ENCODE measurements at regions not wholly inside any gene's neighbourhood (a gene's known extent, or its start where the extent isn't known, plus 50 kb on each side); places are given as distances from the start of the nearest gene placed in this dataset.
"Not testable (repeated sequence)": the region's sequence is repeated elsewhere in the genome, so short reads cannot be mapped to it uniquely, and the experiment has no call there.

- Histone ChIP-seq H3K9me3 (ENCODE audit: control insufficient read depth, insufficient read depth, low read length) (no peaks in the 10 kb centered on the region), H3K4me3 (ENCODE audit: low read depth, low read length) (no peak overlapping the region), H3K9ac (ENCODE audit: low read depth, low read length) (no peak overlapping the region), H3K36me3 (ENCODE audit: control insufficient read depth, insufficient read depth, low read length) (no peaks in the 10 kb centered on the region), H3K4me1 (ENCODE audit: control insufficient read depth, insufficient read depth, low read length) (peaks cover 5% of the 10 kb centered on the region), H3K27me3 (ENCODE audit: control insufficient read depth, insufficient read depth, low read length) (no peaks in the 10 kb centered on the region)
These were observed 559.3 kb downstream of the RAB28 start for GRCh38 chr4:12924728-12925320.

- Histone ChIP-seq H3K27me3 (ENCODE audit: control insufficient read depth, insufficient read depth, low read length) (no peaks in the 10 kb centered on the region), H3K4me1 (ENCODE audit: control insufficient read depth, insufficient read depth, low read length) (peaks cover 5% of the 10 kb centered on the region), H3K9ac (ENCODE audit: low read depth, low read length) (no peak overlapping the region), H3K36me3 (ENCODE audit: control insufficient read depth, insufficient read depth, low read length) (no peaks in the 10 kb centered on the region), H3K4me3 (ENCODE audit: low read depth, low read length) (no peak overlapping the region), H3K9me3 (ENCODE audit: control insufficient read depth, insufficient read depth, low read length) (no peaks in the 10 kb centered on the region)
These were observed 559.9 kb downstream of the RAB28 start for GRCh38 chr4:12924253-12924652.

GRCh38 chr4:12912896-12913418 is 571.2 kb downstream of the RAB28 start:
- H3K4me3 ChIP-seq (ENCODE audit: low read depth, low read length) = no peak overlapping the region
- H3K27me3 ChIP-seq (ENCODE audit: control insufficient read depth, insufficient read depth, low read length) = no peaks in the 10 kb centered on the region
- H3K9me3 ChIP-seq (ENCODE audit: control insufficient read depth, insufficient read depth, low read length) = no peaks in the 10 kb centered on the region
- no peak overlapping the region for H3K9ac ChIP-seq (ENCODE audit: low read depth, low read length)
- H3K4me1 ChIP-seq (ENCODE audit: control insufficient read depth, insufficient read depth, low read length) = no peaks in the 10 kb centered on the region
- no peaks in the 10 kb centered on the region for H3K36me3 ChIP-seq (ENCODE audit: control insufficient read depth, insufficient read depth, low read length)

GRCh38 chr4:12911750-12912358 is 572.3 kb downstream of the RAB28 start:
- no peaks in the 10 kb centered on the region for H3K36me3 ChIP-seq (ENCODE audit: control insufficient read depth, insufficient read depth, low read length)
- no peaks in the 10 kb centered on the region for H3K27me3 ChIP-seq (ENCODE audit: control insufficient read depth, insufficient read depth, low read length)
- H3K4me1 ChIP-seq (ENCODE audit: control insufficient read depth, insufficient read depth, low read length) = no peaks in the 10 kb centered on the region
- no peak overlapping the region for H3K4me3 ChIP-seq (ENCODE audit: low read depth, low read length)
- no peaks in the 10 kb centered on the region for H3K9me3 ChIP-seq (ENCODE audit: control insufficient read depth, insufficient read depth, low read length)
- H3K9ac ChIP-seq (ENCODE audit: low read depth, low read length) = no peak overlapping the region

- H3K4me1 ChIP-seq (ENCODE audit: control insufficient read depth, insufficient read depth, low read length); H3K9me3 ChIP-seq (ENCODE audit: control insufficient read depth, insufficient read depth, low read length); H3K27me3 ChIP-seq (ENCODE audit: control insufficient read depth, insufficient read depth, low read length); H3K36me3 ChIP-seq (ENCODE audit: control insufficient read depth, insufficient read depth, low read length); H3K9ac ChIP-seq (ENCODE audit: low read depth, low read length); H3K4me3 ChIP-seq (ENCODE audit: low read depth, low read length): not testable (repeated sequence)
These were observed 580.5 kb downstream of the RAB28 start for GRCh38 chr4:12903640-12904039.

- Histone ChIP-seq H3K4me3 (ENCODE audit: low read depth, low read length) (no peak overlapping the region), H3K9ac (ENCODE audit: low read depth, low read length) (no peak overlapping the region), H3K36me3 (ENCODE audit: control insufficient read depth, insufficient read depth, low read length) (no peaks in the 10 kb centered on the region), H3K4me1 (ENCODE audit: control insufficient read depth, insufficient read depth, low read length) (no peaks in the 10 kb centered on the region), H3K9me3 (ENCODE audit: control insufficient read depth, insufficient read depth, low read length) (no peaks in the 10 kb centered on the region), H3K27me3 (ENCODE audit: control insufficient read depth, insufficient read depth, low read length) (no peaks in the 10 kb centered on the region)
These were observed 581.4 kb downstream of the RAB28 start for GRCh38 chr4:12902735-12903134.

- no peaks in the 10 kb centered on the region for H3K36me3 ChIP-seq (ENCODE audit: control insufficient read depth, insufficient read depth, low read length)
- no peak overlapping the region for H3K4me3 ChIP-seq (ENCODE audit: low read depth, low read length)
- H3K9me3 ChIP-seq (ENCODE audit: control insufficient read depth, insufficient read depth, low read length) = no peaks in the 10 kb centered on the region
- no peak overlapping the region for H3K9ac ChIP-seq (ENCODE audit: low read depth, low read length)
- no peaks in the 10 kb centered on the region for H3K27me3 ChIP-seq (ENCODE audit: control insufficient read depth, insufficient read depth, low read length)
- no peaks in the 10 kb centered on the region for H3K4me1 ChIP-seq (ENCODE audit: control insufficient read depth, insufficient read depth, low read length)
These were observed 586.2 kb downstream of the RAB28 start for GRCh38 chr4:12897954-12898353.

- no peak overlapping the region for H3K9ac ChIP-seq (ENCODE audit: low read depth, low read length)
- H3K4me3 ChIP-seq (ENCODE audit: low read depth, low read length) = no peak overlapping the region
- H3K9me3 ChIP-seq (ENCODE audit: control insufficient read depth, insufficient read depth, low read length) = no peaks in the 10 kb centered on the region
- no peaks in the 10 kb centered on the region for H3K36me3 ChIP-seq (ENCODE audit: control insufficient read depth, insufficient read depth, low read length)
- H3K4me1 ChIP-seq (ENCODE audit: control insufficient read depth, insufficient read depth, low read length) = no peaks in the 10 kb centered on the region
- no peaks in the 10 kb centered on the region for H3K27me3 ChIP-seq (ENCODE audit: control insufficient read depth, insufficient read depth, low read length)
These were observed 590.1 kb downstream of the RAB28 start for GRCh38 chr4:12894062-12894461.

GRCh38 chr4:12889054-12889453 is 595.1 kb downstream of the RAB28 start:
- H3K9ac ChIP-seq (ENCODE audit: low read depth, low read length) = no peak overlapping the region
- no peaks in the 10 kb centered on the region for H3K27me3 ChIP-seq (ENCODE audit: control insufficient read depth, insufficient read depth, low read length)
- H3K4me1 ChIP-seq (ENCODE audit: control insufficient read depth, insufficient read depth, low read length) = peaks cover 5% of the 10 kb centered on the region
- no peak overlapping the region for H3K4me3 ChIP-seq (ENCODE audit: low read depth, low read length)
- H3K36me3 ChIP-seq (ENCODE audit: control insufficient read depth, insufficient read depth, low read length) = no peaks in the 10 kb centered on the region
- H3K9me3 ChIP-seq (ENCODE audit: control insufficient read depth, insufficient read depth, low read length) = no peaks in the 10 kb centered on the region

- Histone ChIP-seq H3K4me3 (ENCODE audit: low read depth, low read length) (no peak overlapping the region), H3K4me1 (ENCODE audit: control insufficient read depth, insufficient read depth, low read length) (peaks cover 5% of the 10 kb centered on the region), H3K27me3 (ENCODE audit: control insufficient read depth, insufficient read depth, low read length) (no peaks in the 10 kb centered on the region), H3K36me3 (ENCODE audit: control insufficient read depth, insufficient read depth, low read length) (no peaks in the 10 kb centered on the region), H3K9ac (ENCODE audit: low read depth, low read length) (no peak overlapping the region), H3K9me3 (ENCODE audit: control insufficient read depth, insufficient read depth, low read length) (no peaks in the 10 kb centered on the region)
These were observed 599.0 kb downstream of the RAB28 start for GRCh38 chr4:12884846-12885796.

- Histone ChIP-seq H3K36me3 (ENCODE audit: control insufficient read depth, insufficient read depth, low read length) (no peaks in the 10 kb centered on the region), H3K9me3 (ENCODE audit: control insufficient read depth, insufficient read depth, low read length) (no peaks in the 10 kb centered on the region), H3K4me3 (ENCODE audit: low read depth, low read length) (no peak overlapping the region), H3K9ac (ENCODE audit: low read depth, low read length) (no peak overlapping the region), H3K4me1 (ENCODE audit: control insufficient read depth, insufficient read depth, low read length) (peaks cover 5% of the 10 kb centered on the region), H3K27me3 (ENCODE audit: control insufficient read depth, insufficient read depth, low read length) (no peaks in the 10 kb centered on the region)
These were observed 602.1 kb downstream of the RAB28 start for GRCh38 chr4:12881945-12882584.

Measured in iPS-15b (cell line).